Muscle layer of duodenum (tissue), 2 donors: ENCODE measurements at regions not wholly inside any gene's neighbourhood (a gene's known extent, or its start where the extent isn't known, plus 50 kb on each side); places are given as distances from the start of the nearest gene placed in this dataset.
"Not testable (repeated sequence)": the region's sequence is repeated elsewhere in the genome, so short reads cannot be mapped to it uniquely, and the experiment has no call there.

Experiments
- H3K27ac ChIP-seq: one replicate; pipeline ENCODE4 v1.7.0; 2013; ENCODE audit warnings: mild to moderate bottlenecking, low read length
- H3K27me3 ChIP-seq: one replicate; pipeline ENCODE4 v1.7.0; 2013; ENCODE audit warnings: low read depth, mild to moderate bottlenecking, control low read depth, low read length
- H3K36me3 ChIP-seq, 2 donors: one replicate each; pipeline ENCODE4 v1.7.0; 2013; ENCODE audit warnings: low read length in 2 of 2, control low read depth in 1 of 2, mild to moderate bottlenecking in 1 of 2; ENCODE audit not compliant: insufficient read depth in 2 of 2, control insufficient read depth in 1 of 2
- H3K4me1 ChIP-seq, 2 donors: one replicate each; pipeline ENCODE4 v1.7.0; 2013; ENCODE audit warnings: low read length in 2 of 2, mild to moderate bottlenecking in 2 of 2, control low read depth in 1 of 2, moderate library complexity in 1 of 2; ENCODE audit not compliant: insufficient read depth in 2 of 2, control insufficient read depth in 1 of 2
- H3K4me3 ChIP-seq, 2 donors: one replicate each; pipeline ENCODE4 v1.7.0; 2013; ENCODE audit warnings: low read length in 2 of 2, low read depth in 1 of 2, mild to moderate bottlenecking in 1 of 2
- H3K9me3 ChIP-seq, 2 donors: one replicate each; pipeline ENCODE4 v1.7.0; 2013; ENCODE audit warnings: low read length in 2 of 2, control low read depth in 1 of 2, mild to moderate bottlenecking in 1 of 2; ENCODE audit not compliant: control insufficient read depth in 1 of 2
- donor health status: healthy.

GRCh38 chr3:64435023-64435422 is 209.8 kb upstream of the PRICKLE2 start:
- peaks cover 0 to 15% of the 10 kb centered on the region in 2 donors for H3K4me1 ChIP-seq
- not testable (repeated sequence) for H3K36me3 ChIP-seq, H3K9me3 ChIP-seq, H3K4me3 ChIP-seq, H3K27ac ChIP-seq, H3K27me3 ChIP-seq

GRCh38 chr3:64432870-64433269 is 207.6 kb upstream of the PRICKLE2 start:
- H3K27ac ChIP-seq = no peak overlapping the region
- H3K9me3 ChIP-seq = no peaks in the 10 kb centered on the region
- no peaks in the 10 kb centered on the region for H3K36me3 ChIP-seq
- H3K27me3 ChIP-seq = no peaks in the 10 kb centered on the region
- H3K4me1 ChIP-seq = no peaks in the 10 kb centered on the region
- H3K4me3 ChIP-seq = no peak overlapping the region

DNA sequence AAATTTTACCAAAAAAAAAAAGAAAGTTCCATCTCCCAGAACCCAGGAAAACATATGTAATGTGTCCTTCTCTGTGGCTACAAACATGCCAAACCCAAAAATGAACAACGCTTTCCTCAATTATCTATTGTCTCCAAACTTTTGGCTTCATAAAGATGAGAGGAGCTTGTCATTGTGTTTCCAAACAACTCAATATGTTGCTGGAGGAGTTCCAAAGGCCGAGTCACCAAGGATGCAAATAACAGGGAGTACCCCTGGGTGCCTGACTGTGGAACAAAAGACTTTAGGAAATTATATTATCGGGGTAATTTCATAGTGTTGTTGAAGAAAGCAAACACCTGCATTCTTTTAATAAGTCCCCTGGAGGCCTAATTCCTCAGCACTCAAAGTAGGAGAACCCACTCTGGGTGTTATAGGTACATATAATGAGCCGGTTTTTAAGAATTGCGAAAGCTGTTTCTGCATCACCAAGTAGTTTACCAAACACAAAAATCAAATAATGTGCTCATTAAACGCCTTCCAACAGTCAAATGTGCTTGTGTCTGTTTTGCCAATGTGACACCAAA is 206.3 kb upstream of the PRICKLE2 start:
- no peaks in the 10 kb centered on the region for H3K9me3 ChIP-seq
- H3K27ac ChIP-seq = no peak overlapping the region
- no peaks in the 10 kb centered on the region for H3K4me1 ChIP-seq

DNA sequence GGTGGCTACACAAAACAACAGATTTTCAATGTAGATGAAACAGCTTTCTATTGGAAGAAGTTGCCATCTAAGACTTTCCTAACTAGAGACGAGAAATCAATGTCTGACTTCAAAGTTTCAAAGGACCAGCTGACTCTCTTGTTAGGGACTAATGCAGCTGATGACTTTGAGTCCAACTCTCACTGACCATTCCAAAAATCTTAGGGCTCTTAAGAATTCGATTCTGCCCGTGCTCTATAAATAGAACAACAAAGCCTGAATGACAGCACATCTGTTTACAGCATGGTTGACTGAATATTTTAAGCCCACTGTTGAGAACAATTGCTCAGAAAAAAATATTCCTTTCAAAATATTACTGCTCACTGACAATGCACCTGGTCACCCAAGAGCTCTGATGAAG is 202.4 kb upstream of the PRICKLE2 start:
- H3K27me3 ChIP-seq = no peaks in the 10 kb centered on the region
- no peak overlapping the region for H3K27ac ChIP-seq
- no peaks in the 10 kb centered on the region for H3K4me1 ChIP-seq
- H3K9me3 ChIP-seq = no peaks in the 10 kb centered on the region
- H3K4me3 ChIP-seq = no peak overlapping the region
- no peaks in the 10 kb centered on the region for H3K36me3 ChIP-seq

More for the DNA sequence above, 206.3 kb upstream of the PRICKLE2 start:
- no peaks in the 10 kb centered on the region for H3K27me3 ChIP-seq
- H3K4me3 ChIP-seq = no peak overlapping the region
- no peaks in the 10 kb centered on the region for H3K36me3 ChIP-seq

GRCh38 chr3:64426551-64426950 is 201.3 kb upstream of the PRICKLE2 start:
- Histone ChIP-seq H3K27ac (no peak overlapping the region), H3K27me3 (no peaks in the 10 kb centered on the region), H3K4me1 (no peaks in the 10 kb centered on the region), H3K9me3 (no peaks in the 10 kb centered on the region), H3K4me3 (no peak overlapping the region), H3K36me3 (no peaks in the 10 kb centered on the region)

GRCh38 chr3:64422932-64423331 is 197.7 kb upstream of the PRICKLE2 start:
- Histone ChIP-seq H3K27me3 (no peaks in the 10 kb centered on the region), H3K4me3 (no peak overlapping the region), H3K9me3 (no peaks in the 10 kb centered on the region), H3K4me1 (no peaks in the 10 kb centered on the region), H3K36me3 (no peaks in the 10 kb centered on the region), H3K27ac (no peak overlapping the region)

DNA sequence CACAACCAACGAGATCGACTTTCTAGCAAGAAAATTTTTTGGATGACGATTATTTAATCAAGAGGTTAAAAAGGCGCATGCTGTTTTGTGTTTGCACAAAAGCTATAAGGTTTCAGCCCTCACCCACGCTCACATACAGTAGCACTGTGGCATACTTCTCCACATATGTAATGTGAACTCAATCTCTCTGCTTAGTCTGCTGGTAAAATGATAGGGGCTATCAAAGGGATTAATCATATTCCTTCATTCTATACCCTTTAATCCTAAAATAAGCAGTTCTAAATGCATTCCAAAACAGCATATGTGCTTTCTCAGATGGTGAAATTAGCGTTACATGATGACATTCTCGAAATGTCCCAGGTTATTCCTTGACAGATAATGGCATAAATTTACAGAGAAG is 196.9 kb upstream of the PRICKLE2 start:
- no peaks in the 10 kb centered on the region for H3K9me3 ChIP-seq
- H3K27ac ChIP-seq = no peak overlapping the region
- no peaks in the 10 kb centered on the region for H3K27me3 ChIP-seq
- H3K4me3 ChIP-seq = no peak overlapping the region
- no peaks in the 10 kb centered on the region for H3K4me1 ChIP-seq
- H3K36me3 ChIP-seq = no peaks in the 10 kb centered on the region

GRCh38 chr3:64417816-64418215 is 192.6 kb upstream of the PRICKLE2 start:
- H3K9me3 ChIP-seq = no peaks in the 10 kb centered on the region
- H3K27ac ChIP-seq = no peak overlapping the region
- H3K36me3 ChIP-seq = no peaks in the 10 kb centered on the region
- no peaks in the 10 kb centered on the region for H3K4me1 ChIP-seq
- no peaks in the 10 kb centered on the region for H3K27me3 ChIP-seq
- no peak overlapping the region for H3K4me3 ChIP-seq

DNA sequence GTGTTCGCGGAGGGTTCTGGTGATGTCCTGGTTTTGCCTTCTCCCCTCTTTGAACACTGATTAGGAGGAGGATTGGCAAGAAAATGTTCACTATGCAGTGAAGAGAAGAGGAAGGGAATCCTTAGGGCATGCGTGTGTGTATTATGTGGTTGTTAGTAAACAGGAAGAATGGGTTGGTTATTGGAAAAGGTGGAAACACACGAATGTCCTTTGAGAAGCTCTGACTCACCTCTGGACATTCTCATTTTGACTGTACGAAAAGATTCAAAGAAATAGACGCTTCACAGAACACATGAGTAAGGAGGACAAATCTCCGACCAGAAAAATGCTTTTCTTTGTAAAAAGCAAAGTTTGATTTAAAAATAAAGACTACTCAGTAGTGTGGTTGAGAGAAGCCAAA is 188.8 kb upstream of the PRICKLE2 start:
- Histone ChIP-seq H3K27ac (no peak overlapping the region), H3K27me3 (no peaks in the 10 kb centered on the region), H3K4me3 (no peak overlapping the region), H3K4me1 (no peaks in the 10 kb centered on the region), H3K9me3 (no peaks in the 10 kb centered on the region), H3K36me3 (no peaks in the 10 kb centered on the region)

GRCh38 chr3:64411101-64411500 is 185.8 kb upstream of the PRICKLE2 start:
- H3K9me3 ChIP-seq = no peaks in the 10 kb centered on the region
- no peak overlapping the region for H3K4me3 ChIP-seq
- no peaks in the 10 kb centered on the region for H3K36me3 ChIP-seq
- no peaks in the 10 kb centered on the region for H3K4me1 ChIP-seq
- no peaks in the 10 kb centered on the region for H3K27me3 ChIP-seq
- no peak overlapping the region for H3K27ac ChIP-seq

DNA sequence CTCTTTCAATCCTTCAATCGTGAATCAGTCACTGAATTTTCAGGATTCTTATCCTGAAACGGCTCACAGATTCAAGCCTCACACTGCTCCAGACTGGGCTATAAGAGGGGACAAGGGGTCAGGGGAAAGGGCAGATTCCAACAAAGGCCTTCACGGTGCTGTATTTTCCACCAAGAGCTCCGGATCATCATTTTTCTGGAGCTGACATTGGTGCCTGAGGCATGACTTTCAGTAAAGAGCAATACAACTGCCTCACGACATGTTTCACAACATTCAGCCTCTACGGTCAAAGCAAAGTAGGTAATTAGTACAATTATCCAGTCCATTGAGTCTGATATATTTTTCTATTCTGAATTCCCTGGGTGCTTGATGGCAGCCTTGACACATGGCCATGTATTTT is 185.0 kb upstream of the PRICKLE2 start:
- H3K4me1 ChIP-seq = no peaks in the 10 kb centered on the region
- no peak overlapping the region for H3K4me3 ChIP-seq
- H3K27me3 ChIP-seq = no peaks in the 10 kb centered on the region
- H3K27ac ChIP-seq = no peak overlapping the region
- no peaks in the 10 kb centered on the region for H3K9me3 ChIP-seq
- no peaks in the 10 kb centered on the region for H3K36me3 ChIP-seq

- Histone ChIP-seq H3K36me3 (no peaks in the 10 kb centered on the region), H3K4me3 (no peak overlapping the region), H3K27me3 (no peaks in the 10 kb centered on the region), H3K9me3 (no peaks in the 10 kb centered on the region), H3K4me1 (no peaks in the 10 kb centered on the region), H3K27ac (no peak overlapping the region)
Observed at GRCh38 chr3:64408770-64409169, 183.5 kb upstream of the PRICKLE2 start.
